C4-2B (cell line): ENCODE measurements at regions not wholly inside any gene's neighbourhood (a gene's known extent, or its start where the extent isn't known, plus 50 kb on each side); places are given as distances from the start of the nearest gene placed in this dataset.

Source experiments
- ZFX ChIP-seq: fragments of 450-650 bp; IDR thresholded peaks from 2 replicates; pipeline ENCODE4 v1.6.1; 2017
- TF ChIP-seq, protein P1 (sequence below): fragments of 450-650 bp; conservative IDR thresholded peaks from 2 replicates; pipeline ENCODE4 v1.5.1; 2017; ENCODE audit warnings: mild to moderate bottlenecking

DNA sequence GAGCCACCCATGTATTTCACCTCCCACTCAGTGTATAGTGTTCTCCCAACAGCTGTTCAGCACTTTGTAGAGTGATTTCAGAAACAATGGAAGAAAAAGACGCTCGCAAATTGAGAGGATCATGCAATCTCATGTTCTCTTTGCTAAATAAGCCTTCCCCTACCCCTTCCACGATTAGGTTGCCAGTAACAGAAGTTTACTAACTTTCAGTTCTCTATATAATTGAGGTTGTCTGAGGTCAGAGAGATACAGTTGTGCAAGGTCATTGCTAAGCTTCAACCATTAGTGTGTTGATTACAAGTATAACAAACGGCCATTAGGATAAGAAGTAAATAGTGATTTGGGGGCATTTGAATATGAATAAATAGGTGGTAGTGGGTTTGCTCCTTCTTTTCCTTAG is 99.6 kb downstream of the TUSC7 start:
- TF ChIP-seq, protein P1, sequence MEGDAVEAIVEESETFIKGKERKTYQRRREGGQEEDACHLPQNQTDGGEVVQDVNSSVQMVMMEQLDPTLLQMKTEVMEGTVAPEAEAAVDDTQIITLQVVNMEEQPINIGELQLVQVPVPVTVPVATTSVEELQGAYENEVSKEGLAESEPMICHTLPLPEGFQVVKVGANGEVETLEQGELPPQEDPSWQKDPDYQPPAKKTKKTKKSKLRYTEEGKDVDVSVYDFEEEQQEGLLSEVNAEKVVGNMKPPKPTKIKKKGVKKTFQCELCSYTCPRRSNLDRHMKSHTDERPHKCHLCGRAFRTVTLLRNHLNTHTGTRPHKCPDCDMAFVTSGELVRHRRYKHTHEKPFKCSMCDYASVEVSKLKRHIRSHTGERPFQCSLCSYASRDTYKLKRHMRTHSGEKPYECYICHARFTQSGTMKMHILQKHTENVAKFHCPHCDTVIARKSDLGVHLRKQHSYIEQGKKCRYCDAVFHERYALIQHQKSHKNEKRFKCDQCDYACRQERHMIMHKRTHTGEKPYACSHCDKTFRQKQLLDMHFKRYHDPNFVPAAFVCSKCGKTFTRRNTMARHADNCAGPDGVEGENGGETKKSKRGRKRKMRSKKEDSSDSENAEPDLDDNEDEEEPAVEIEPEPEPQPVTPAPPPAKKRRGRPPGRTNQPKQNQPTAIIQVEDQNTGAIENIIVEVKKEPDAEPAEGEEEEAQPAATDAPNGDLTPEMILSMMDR: no peak
- no peak for TF ChIP-seq ZFX
